Kidney (tissue), 13 donors: ENCODE measurements at regions not wholly inside any gene's neighbourhood (a gene's known extent, or its start where the extent isn't known, plus 50 kb on each side); places are given as distances from the start of the nearest gene placed in this dataset.
"Not testable (repeated sequence)": the region's sequence is repeated elsewhere in the genome, so short reads cannot be mapped to it uniquely, and the experiment has no call there.

Experiments
- DNase-seq, 5 donors: peaks; one replicate each; pipeline ENCODE4 v3.0.0-alpha.2; 2013 to 2020
- FAIRE-seq: peaks from 2 replicates; lab custom pipeline; 2012; peaks lifted over from hg19 to GRCh38; lab: Jason Lieb, UNC
- H3K27ac ChIP-seq, 2 donors: one replicate each; pipeline ENCODE4 v1.7.0; 2013; ENCODE audit warnings: low read depth in 2 of 2, low read length in 2 of 2, inconsistent platforms in 1 of 2
- H3K27me3 ChIP-seq: one replicate; pipeline ENCODE4 v1.7.1; 2013; ENCODE audit warnings: low read length, inconsistent platforms; ENCODE audit not compliant: control insufficient read depth, insufficient read depth
- H3K36me3 ChIP-seq, 3 donors: one replicate each; pipeline versions ENCODE4 v1.7.0 to v1.7.1; 2013; ENCODE audit warnings: low read length in 3 of 3, control low read depth in 1 of 3, inconsistent platforms in 1 of 3; ENCODE audit not compliant: insufficient read depth in 3 of 3, control insufficient read depth in 2 of 3
- H3K4me1 ChIP-seq, 3 donors: one replicate each; pipeline versions ENCODE4 v1.7.0 to v1.7.1; 2013; ENCODE audit warnings: low read length in 3 of 3, inconsistent platforms in 1 of 3, low read depth in 1 of 3; ENCODE audit not compliant: control insufficient read depth in 2 of 3, insufficient read depth in 2 of 3
- H3K4me3 ChIP-seq, 3 donors: one replicate each; pipeline versions ENCODE4 v1.7.0 to v1.8.1; 2013; ENCODE audit warnings: low read length in 3 of 3, control low read depth in 1 of 3, inconsistent platforms in 1 of 3
- H3K9ac ChIP-seq, 3 donors: one replicate each; pipeline versions ENCODE4 v1.7.0 to v1.7.1; 2013; ENCODE audit warnings: low read length in 3 of 3, control low read depth in 1 of 3, inconsistent platforms in 1 of 3
- H3K9me3 ChIP-seq, 3 donors: one replicate each; pipeline versions ENCODE4 v1.7.0 to v1.7.1; 2013; ENCODE audit warnings: low read length in 3 of 3, control low read depth in 1 of 3, inconsistent platforms in 1 of 3; ENCODE audit not compliant: control insufficient read depth in 2 of 3, insufficient read depth in 1 of 3
- CTCF ChIP-seq: IDR thresholded peaks from 3 replicates; pipeline ENCODE4 v1.5.1; 2012; ENCODE audit warnings: mild to moderate bottlenecking, moderate library complexity, borderline replicate concordance; ENCODE audit not compliant: insufficient read depth; ENCODE audit errors: extremely low read depth
- intact Hi-C: fragments of 100-400 bp; cut with DNase I; formaldehyde crosslinking; loops from one replicate; pipeline ENCODE4 v1.11.1; 2022
- donor health status: control.
- donor health status: control.
- donor health status: control.
- donor health status: control.
- donor health status: control.
- donor health status: DM: yes; HTN: yes; CAD: no.
- donor health status: Normal renal cell carcinoma (clear cell type).

- H3K36me3 ChIP-seq, result no peaks in the 10 kb centered on the region
- no peak overlapping the region for H3K27ac ChIP-seq
- peaks cover 0 to 2% (median 2%) of the 10 kb centered on the region in 3 donors for H3K4me1 ChIP-seq
- DNase-seq (peak in 1 of 5 donors; percentile 35), FAIRE-seq (no peak)
- intact Hi-C loops, result no loop called here
- no peak for TF ChIP-seq CTCF
- H3K9me3 ChIP-seq, result peaks cover 0 to 4% (median 0%) of the 10 kb centered on the region in 3 donors
- peaks cover 4% of the 10 kb centered on the region for H3K27me3 ChIP-seq
- H3K4me3 ChIP-seq, result peak overlapping the region in 1 of 3 donors; percentile 18
- no peak overlapping the region for H3K9ac ChIP-seq
Observed at GRCh38 chr12:131434208-131435125, 276.4 kb upstream of the SFSWAP start.

GRCh38 chr12:131436922-131437705, 273.8 kb upstream of the SFSWAP start:
- FAIRE-seq (no peak), DNase-seq (peak in 1 of 5 donors; percentile 8)
- Histone ChIP-seq H3K4me1 (peaks cover 0 to 2% (median 0%) of the 10 kb centered on the region in 3 donors), H3K36me3 (no peaks in the 10 kb centered on the region), H3K9me3 (no peaks in the 10 kb centered on the region), H3K27ac (no peak overlapping the region), H3K27me3 (peaks cover 3% of the 10 kb centered on the region), H3K4me3 (no peak overlapping the region), H3K9ac (no peak overlapping the region)
- TF ChIP-seq CTCF, result no peak
- intact Hi-C loops, result no loop called here

- Histone ChIP-seq H3K9me3 (no peaks in the 10 kb centered on the region), H3K4me3 (no peak overlapping the region), H3K36me3 (no peaks in the 10 kb centered on the region), H3K27ac (no peak overlapping the region), H3K9ac (no peak overlapping the region), H3K4me1 (no peaks in the 10 kb centered on the region), H3K27me3 (no peaks in the 10 kb centered on the region)
- no peak for DNase-seq
- FAIRE-seq, result no peak
- TF ChIP-seq CTCF, result no peak
- intact Hi-C loops, result no loop called here
Observed at GRCh38 chr12:131437706-131438492, 273.0 kb upstream of the SFSWAP start.

GRCh38 chr12:131438493-131438835, 272.4 kb upstream of the SFSWAP start:
- H3K4me1 ChIP-seq, intact Hi-C loops, H3K27ac ChIP-seq, H3K27me3 ChIP-seq, H3K36me3 ChIP-seq, H3K4me3 ChIP-seq, H3K9ac ChIP-seq, H3K9me3 ChIP-seq, DNase-seq, FAIRE-seq: not testable (repeated sequence)
